Glutamatergic neuron (in vitro differentiated cells): ENCODE measurements at regions not wholly inside any gene's neighbourhood (a gene's known extent, or its start where the extent isn't known, plus 50 kb on each side); places are given as distances from the start of the nearest gene placed in this dataset.

Experiments
- DNase-seq: peaks from one replicate; pipeline ENCODE4 v3.0.0; 2022
- H3K27ac Mint-ChIP-seq: one replicate; pipeline ENCODE4 v1.8.0; 2020; ENCODE audit warnings: mild to moderate bottlenecking, mixed read lengths, inconsistent platforms; ENCODE audit not compliant: unreplicated experiment
- H3K27me3 Mint-ChIP-seq: one replicate; pipeline ENCODE4 v1.8.0; 2020; ENCODE audit warnings: mild to moderate bottlenecking, moderate library complexity, mixed read lengths, inconsistent platforms; ENCODE audit not compliant: unreplicated experiment
- H3K36me3 Mint-ChIP-seq: one replicate; pipeline ENCODE4 v1.8.0; 2020; ENCODE audit warnings: mild to moderate bottlenecking, mixed read lengths, inconsistent platforms; ENCODE audit not compliant: unreplicated experiment
- H3K4me1 Mint-ChIP-seq: one replicate; pipeline ENCODE4 v1.8.0; 2020; ENCODE audit warnings: mild to moderate bottlenecking, low read depth, mixed read lengths, inconsistent platforms; ENCODE audit not compliant: unreplicated experiment
- H3K4me3 Mint-ChIP-seq: one replicate; pipeline ENCODE4 v1.8.0; 2020; ENCODE audit warnings: mild to moderate bottlenecking, mixed read lengths, inconsistent platforms; ENCODE audit not compliant: unreplicated experiment
- H3K9me3 Mint-ChIP-seq: one replicate; pipeline ENCODE4 v1.8.0; 2020; ENCODE audit warnings: mild to moderate bottlenecking, moderate library complexity, mixed read lengths, inconsistent platforms; ENCODE audit not compliant: unreplicated experiment
- CTCF ChIP-seq: fragments of 200-600 bp; sonication (generic); IDR thresholded peaks from one replicate; pipeline ENCODE4 v1.5.0; 2021; ENCODE audit not compliant: partially characterized antibody, unreplicated experiment

- Mint-ChIP-seq H3K27me3 (peaks cover 10% of the 10 kb centered on the region), H3K36me3 (no peaks in the 10 kb centered on the region), H3K4me1 (peaks cover 10% of the 10 kb centered on the region), H3K4me3 (no peak overlapping the region), H3K27ac (no peak overlapping the region), H3K9me3 (peaks cover 2% of the 10 kb centered on the region)
- DNase-seq: no peak
- TF ChIP-seq CTCF: no peak
Observed at GRCh38 chr15:100767001-100767825, 112.4 kb upstream of the ALDH1A3 start.

GRCh38 chr15:100768501-100768931 lies 111.1 kb upstream of the ALDH1A3 start:
- no peaks in the 10 kb centered on the region for H3K36me3 Mint-ChIP-seq
- H3K27me3 Mint-ChIP-seq: peaks cover 8% of the 10 kb centered on the region
- no peak overlapping the region for H3K4me3 Mint-ChIP-seq
- no peak overlapping the region for H3K27ac Mint-ChIP-seq
- H3K4me1 Mint-ChIP-seq: peaks cover 13% of the 10 kb centered on the region
- H3K9me3 Mint-ChIP-seq: peaks cover 2% of the 10 kb centered on the region
- TF ChIP-seq CTCF: no peak
- DNase-seq: no peak

GRCh38 chr15:100769043-100769974 lies 110.3 kb upstream of the ALDH1A3 start:
- DNase-seq: no peak
- no peaks in the 10 kb centered on the region for H3K36me3 Mint-ChIP-seq
- TF ChIP-seq CTCF: no peak
- peaks cover 8% of the 10 kb centered on the region for H3K27me3 Mint-ChIP-seq
- H3K27ac Mint-ChIP-seq: no peak overlapping the region
- peaks cover 2% of the 10 kb centered on the region for H3K9me3 Mint-ChIP-seq
- peaks cover 12% of the 10 kb centered on the region for H3K4me1 Mint-ChIP-seq
- H3K4me3 Mint-ChIP-seq: no peak overlapping the region

GRCh38 chr15:100769975-100770340 lies 109.7 kb upstream of the ALDH1A3 start:
- no peaks in the 10 kb centered on the region for H3K36me3 Mint-ChIP-seq
- no peak overlapping the region for H3K27ac Mint-ChIP-seq
- no peak for DNase-seq
- peaks cover 10% of the 10 kb centered on the region for H3K4me1 Mint-ChIP-seq
- TF ChIP-seq CTCF: no peak
- H3K27me3 Mint-ChIP-seq: peaks cover 8% of the 10 kb centered on the region
- H3K9me3 Mint-ChIP-seq: peaks cover 2% of the 10 kb centered on the region
- no peak overlapping the region for H3K4me3 Mint-ChIP-seq
